HG02938 (cell line): ENCODE measurements at regions not wholly inside any gene's neighbourhood (a gene's known extent, or its start where the extent isn't known, plus 50 kb on each side); places are given as distances from the start of the nearest gene placed in this dataset.
"Not testable (repeated sequence)": the region's sequence is repeated elsewhere in the genome, so short reads cannot be mapped to it uniquely, and the experiment has no call there.

Source experiments
- ATAC-seq: cut with Tn5 transposase; IDR thresholded peaks from one replicate; pipeline ENCODE4 v1.9.1; 2021; ENCODE audit warnings: mild to moderate bottlenecking, moderate library complexity; ENCODE audit not compliant: unreplicated experiment

GRCh38 chr13:112220296-112220875 is 153.4 kb downstream of the SOX1 start:
- ATAC-seq: no peak

GRCh38 chr13:112220925-112221324 is 154.0 kb downstream of the SOX1 start:
- no peak for ATAC-seq

GRCh38 chr13:112222971-112223370 is 153.2 kb upstream of the SPACA7 start:
- ATAC-seq: no peak

GRCh38 chr13:112223929-112224328 is 152.2 kb upstream of the SPACA7 start:
- not testable (repeated sequence) for ATAC-seq

GRCh38 chr13:112225429-112226090 is 150.6 kb upstream of the SPACA7 start:
- ATAC-seq: no peak

- ATAC-seq: no peak
These were observed 149.7 kb upstream of the SPACA7 start for GRCh38 chr13:112226320-112227002.

- ATAC-seq: no peak
These were observed 149.1 kb upstream of the SPACA7 start for GRCh38 chr13:112227031-112227430.

- ATAC-seq: no peak
These were observed 146.7 kb upstream of the SPACA7 start for GRCh38 chr13:112229445-112229844.

- no peak for ATAC-seq
These were observed 145.9 kb upstream of the SPACA7 start for GRCh38 chr13:112229992-112230872.

- no peak for ATAC-seq
These were observed 144.6 kb upstream of the SPACA7 start for GRCh38 chr13:112231451-112232083.

- no peak for ATAC-seq
These were observed 142.9 kb upstream of the SPACA7 start for GRCh38 chr13:112233256-112233655.

GRCh38 chr13:112233716-112234115 is 142.4 kb upstream of the SPACA7 start:
- no peak for ATAC-seq

- ATAC-seq: no peak
These were observed 141.9 kb upstream of the SPACA7 start for GRCh38 chr13:112234131-112234875.

- no peak for ATAC-seq
These were observed 140.1 kb upstream of the SPACA7 start for GRCh38 chr13:112236016-112236415.

GRCh38 chr13:112236539-112237197 is 139.5 kb upstream of the SPACA7 start:
- ATAC-seq: no peak

GRCh38 chr13:112238436-112238995 is 137.6 kb upstream of the SPACA7 start:
- no peak for ATAC-seq

GRCh38 chr13:112240076-112240475 is 136.1 kb upstream of the SPACA7 start:
- ATAC-seq: no peak

- no peak for ATAC-seq
These were observed 134.9 kb upstream of the SPACA7 start for GRCh38 chr13:112241288-112241687.

- ATAC-seq: no peak
These were observed 133.4 kb upstream of the SPACA7 start for GRCh38 chr13:112242777-112243176.
